ENCODE measurements at regions not wholly inside any gene's neighbourhood (a gene's known extent, or its start where the extent isn't known, plus 50 kb on each side); places are given as distances from the start of the nearest gene placed in this dataset.

DNA sequence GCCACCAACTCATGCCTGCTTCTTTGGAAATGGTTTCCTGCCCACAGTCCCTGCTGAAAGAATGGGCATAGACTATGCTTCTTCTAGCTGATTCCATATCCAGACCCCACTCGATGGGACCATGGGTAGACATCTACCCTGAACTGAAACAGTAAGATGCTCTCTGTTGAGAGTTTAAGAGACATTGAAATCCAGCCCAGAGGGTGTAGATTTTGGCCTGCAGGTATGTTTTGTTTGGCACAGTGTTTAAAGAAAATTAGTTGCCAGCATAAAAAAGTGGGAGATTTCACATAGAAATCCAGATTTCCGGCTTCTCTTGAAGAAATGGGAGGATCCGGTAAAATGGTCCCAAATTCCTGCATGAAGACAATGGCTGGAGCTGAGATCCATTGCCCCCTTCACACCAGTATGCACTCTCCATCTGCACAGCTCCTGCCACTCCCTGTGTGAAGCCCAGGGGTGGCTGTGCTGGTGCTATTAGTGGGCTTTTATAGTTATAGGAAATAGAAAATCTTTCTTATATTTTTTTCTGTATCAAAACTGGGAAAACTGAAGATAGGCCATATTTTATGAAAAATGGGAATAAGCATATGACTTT, 218.1 kb downstream of the PTEN start:
- H3K4me2 ChIP-seq (ENCODE audit: low read length): peak overlapping the region; percentile 89
- TF ChIP-seq CTCF (IDR thresholded peaks at IDR 0.05; ENCODE audit: low read depth, low read length) (no peak), EZH2phosphoT487 (IDR thresholded peaks at IDR 0.05; ENCODE audit: low read depth) (no peak)
- no peaks in the 10 kb centered on the region for H3K79me2 ChIP-seq (ENCODE audit: low read length)
- no peak overlapping the region for H3K27ac ChIP-seq (ENCODE audit: low read length)
- no peak overlapping the region for H2AFZ ChIP-seq (ENCODE audit: low read depth, low read length)
- no peaks in the 10 kb centered on the region; the same call in 1 of the 2 replicates for H3K27me3 ChIP-seq (ENCODE audit: low read depth, low read length)
- H3K4me1 ChIP-seq (ENCODE audit: low read length): peaks cover 51% of the 10 kb centered on the region
- H3K4me3 ChIP-seq (ENCODE audit: low read length): peak overlapping the region; percentile 55; the same call in 1 of the 2 replicates
- H3K9me3 ChIP-seq (ENCODE audit: insufficient read depth, low read length): no peaks in the 10 kb centered on the region
- no peaks in the 10 kb centered on the region for H3K36me3 ChIP-seq (replicated peaks; ENCODE audit: low read depth, low read length)
- no peaks in the 10 kb centered on the region for H4K20me1 ChIP-seq (ENCODE audit: insufficient read depth, low read length)
- 0 out of 2 replicates have a peak overlapping the region, but pooled peaks have one; percentile 46 for H3K9ac ChIP-seq (ENCODE audit: low read length)

DNA sequence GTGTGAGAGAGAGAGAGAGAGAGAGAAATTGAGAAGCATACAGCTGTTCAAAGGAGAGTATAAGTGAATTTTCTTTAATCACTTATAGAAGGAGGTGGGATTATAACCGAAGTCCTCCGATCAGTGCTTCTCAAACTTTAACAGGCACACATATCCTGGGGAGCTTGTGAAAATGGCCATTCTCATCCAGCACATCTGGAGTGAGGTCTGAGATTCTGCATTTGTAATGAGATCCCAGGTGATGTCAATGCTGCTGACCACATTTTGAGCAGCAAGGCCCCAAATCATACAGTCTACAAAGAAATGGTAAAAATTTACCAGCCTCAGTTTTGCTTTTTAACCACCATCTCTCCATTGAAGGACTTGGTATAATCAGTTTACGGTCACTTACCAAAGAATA, 219.0 kb downstream of the PTEN start:
- TF ChIP-seq CTCF (IDR thresholded peaks at IDR 0.05; ENCODE audit: low read depth, low read length) (no peak), EZH2phosphoT487 (IDR thresholded peaks at IDR 0.05; ENCODE audit: low read depth) (no peak)
- no peaks in the 10 kb centered on the region for H3K9me3 ChIP-seq (ENCODE audit: insufficient read depth, low read length)
- H3K79me2 ChIP-seq (ENCODE audit: low read length): no peaks in the 10 kb centered on the region
- H4K20me1 ChIP-seq (ENCODE audit: insufficient read depth, low read length): no peaks in the 10 kb centered on the region
- H3K27me3 ChIP-seq (ENCODE audit: low read depth, low read length): no peaks in the 10 kb centered on the region; the same call in 1 of the 2 replicates
- peak overlapping the region; percentile 85 for H3K27ac ChIP-seq (ENCODE audit: low read length)
- H3K4me1 ChIP-seq (ENCODE audit: low read length): peaks cover 50% of the 10 kb centered on the region
- H2AFZ ChIP-seq (ENCODE audit: low read depth, low read length): no peak overlapping the region
- H3K36me3 ChIP-seq (replicated peaks; ENCODE audit: low read depth, low read length): no peaks in the 10 kb centered on the region
- peak overlapping the region; percentile 46; the same call in 1 of the 2 replicates for H3K9ac ChIP-seq (ENCODE audit: low read length)
- H3K4me2 ChIP-seq (ENCODE audit: low read length): peak overlapping the region; percentile 89
- H3K4me3 ChIP-seq (ENCODE audit: low read length): peak overlapping the region; percentile 55

- H2AFZ ChIP-seq (ENCODE audit: low read depth, low read length): 0 out of 2 replicates have a peak overlapping the region, but pooled peaks have one; percentile 38
- H3K27me3 ChIP-seq (ENCODE audit: low read depth, low read length): no peaks in the 10 kb centered on the region; the same call in 1 of the 2 replicates
- peak overlapping the region; percentile 85 for H3K27ac ChIP-seq (ENCODE audit: low read length)
- TF ChIP-seq EZH2phosphoT487 (IDR thresholded peaks at IDR 0.05; ENCODE audit: low read depth) (no peak), CTCF (IDR thresholded peaks at IDR 0.05; ENCODE audit: low read depth, low read length) (no peak)
- peak overlapping the region; percentile 55 for H3K4me3 ChIP-seq (ENCODE audit: low read length)
- H3K79me2 ChIP-seq (ENCODE audit: low read length): no peaks in the 10 kb centered on the region
- no peaks in the 10 kb centered on the region for H3K36me3 ChIP-seq (replicated peaks; ENCODE audit: low read depth, low read length)
- no peaks in the 10 kb centered on the region for H4K20me1 ChIP-seq (ENCODE audit: insufficient read depth, low read length)
- peaks cover 50% of the 10 kb centered on the region for H3K4me1 ChIP-seq (ENCODE audit: low read length)
- H3K9me3 ChIP-seq (ENCODE audit: insufficient read depth, low read length): no peaks in the 10 kb centered on the region
- H3K4me2 ChIP-seq (ENCODE audit: low read length): peak overlapping the region; percentile 89
- H3K9ac ChIP-seq (ENCODE audit: low read length): peak overlapping the region; percentile 46; the same call in 1 of the 2 replicates
These were observed 219.6 kb downstream of the PTEN start for GRCh38 chr10:88082806-88083596.

DNA sequence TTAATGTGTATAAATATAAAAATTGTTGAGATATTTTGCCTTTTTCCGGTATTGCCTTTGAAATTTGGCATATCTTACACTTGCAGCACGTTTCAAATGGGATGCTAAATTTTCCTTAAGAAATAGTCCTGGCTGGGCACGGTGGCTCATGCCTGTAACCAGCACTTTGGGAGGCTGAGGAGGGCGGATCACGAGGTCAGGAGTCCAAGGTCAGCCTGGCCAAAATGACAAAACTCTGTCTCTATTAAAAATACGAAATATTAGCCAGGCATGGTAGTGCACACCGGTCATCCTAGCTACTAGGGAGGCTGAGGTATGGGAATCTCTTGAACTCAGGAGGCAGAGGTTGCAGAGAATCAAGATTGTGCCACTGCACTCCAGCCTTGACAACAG, 220.2 kb downstream of the PTEN start:
- no peaks in the 10 kb centered on the region for H3K9me3 ChIP-seq (ENCODE audit: insufficient read depth, low read length)
- no peak overlapping the region for H3K9ac ChIP-seq (ENCODE audit: low read length)
- H3K27ac ChIP-seq (ENCODE audit: low read length): no peak overlapping the region
- no peaks in the 10 kb centered on the region for H3K36me3 ChIP-seq (replicated peaks; ENCODE audit: low read depth, low read length)
- H2AFZ ChIP-seq (ENCODE audit: low read depth, low read length): no peak overlapping the region
- no peak overlapping the region for H3K4me3 ChIP-seq (ENCODE audit: low read length)
- peaks cover 53% of the 10 kb centered on the region for H3K4me1 ChIP-seq (ENCODE audit: low read length)
- peaks cover 5% of the 10 kb centered on the region; the same call in 1 of the 2 replicates for H3K27me3 ChIP-seq (ENCODE audit: low read depth, low read length)
- no peaks in the 10 kb centered on the region for H3K79me2 ChIP-seq (ENCODE audit: low read length)
- peak overlapping the region; percentile 89 for H3K4me2 ChIP-seq (ENCODE audit: low read length)
- TF ChIP-seq EZH2phosphoT487 (IDR thresholded peaks at IDR 0.05; ENCODE audit: low read depth) (no peak), CTCF (IDR thresholded peaks at IDR 0.05; ENCODE audit: low read depth, low read length) (no peak)
- H4K20me1 ChIP-seq (ENCODE audit: insufficient read depth, low read length): no peaks in the 10 kb centered on the region
